ENCODE measurements at regions not wholly inside any gene's neighbourhood (a gene's known extent, or its start where the extent isn't known, plus 50 kb on each side); places are given as distances from the start of the nearest gene placed in this dataset.
"Not testable (repeated sequence)": the region's sequence is repeated elsewhere in the genome, so short reads cannot be mapped to it uniquely, and the experiment has no call there.

DNA sequence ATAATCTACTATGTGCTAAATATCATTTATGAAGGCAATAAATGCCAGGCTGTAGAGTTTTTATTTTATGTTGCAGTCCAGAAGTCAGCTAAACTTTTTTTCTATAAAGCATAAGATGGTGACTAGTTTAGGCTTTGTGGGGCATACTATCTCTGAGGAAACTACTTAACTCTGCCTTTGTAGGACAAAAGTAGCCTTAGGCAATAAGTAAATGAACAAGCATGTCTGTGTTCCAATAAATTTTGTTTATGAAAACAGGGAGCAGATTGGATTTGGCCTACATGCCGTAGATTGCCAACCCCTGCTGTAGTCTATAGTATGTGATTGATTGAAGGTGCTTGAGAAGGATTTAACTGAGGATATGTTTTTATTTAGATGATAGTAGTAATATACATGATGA, 502.5 kb upstream of the NAALADL2 start:
- no peaks in the 10 kb centered on the region for H3K4me1 Mint-ChIP-seq (ENCODE audit: low read depth)
- DNase-seq (ENCODE audit: low spot score) = no peak
- TF ChIP-seq, protein P1, sequence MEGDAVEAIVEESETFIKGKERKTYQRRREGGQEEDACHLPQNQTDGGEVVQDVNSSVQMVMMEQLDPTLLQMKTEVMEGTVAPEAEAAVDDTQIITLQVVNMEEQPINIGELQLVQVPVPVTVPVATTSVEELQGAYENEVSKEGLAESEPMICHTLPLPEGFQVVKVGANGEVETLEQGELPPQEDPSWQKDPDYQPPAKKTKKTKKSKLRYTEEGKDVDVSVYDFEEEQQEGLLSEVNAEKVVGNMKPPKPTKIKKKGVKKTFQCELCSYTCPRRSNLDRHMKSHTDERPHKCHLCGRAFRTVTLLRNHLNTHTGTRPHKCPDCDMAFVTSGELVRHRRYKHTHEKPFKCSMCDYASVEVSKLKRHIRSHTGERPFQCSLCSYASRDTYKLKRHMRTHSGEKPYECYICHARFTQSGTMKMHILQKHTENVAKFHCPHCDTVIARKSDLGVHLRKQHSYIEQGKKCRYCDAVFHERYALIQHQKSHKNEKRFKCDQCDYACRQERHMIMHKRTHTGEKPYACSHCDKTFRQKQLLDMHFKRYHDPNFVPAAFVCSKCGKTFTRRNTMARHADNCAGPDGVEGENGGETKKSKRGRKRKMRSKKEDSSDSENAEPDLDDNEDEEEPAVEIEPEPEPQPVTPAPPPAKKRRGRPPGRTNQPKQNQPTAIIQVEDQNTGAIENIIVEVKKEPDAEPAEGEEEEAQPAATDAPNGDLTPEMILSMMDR (IDR thresholded peaks at IDR 0.05) = no peak
- no peaks in the 10 kb centered on the region for H3K36me3 Mint-ChIP-seq (ENCODE audit: low read depth)
- H3K9me3 Mint-ChIP-seq (ENCODE audit: low read depth) = peaks cover 2% of the 10 kb centered on the region
- H3K27ac Mint-ChIP-seq (ENCODE audit: unreplicated experiment) = no peak overlapping the region
- no peaks in the 10 kb centered on the region for H3K27me3 Mint-ChIP-seq (ENCODE audit: low read depth)
- no peak overlapping the region for H3K4me3 Mint-ChIP-seq (ENCODE audit: unreplicated experiment)

DNA sequence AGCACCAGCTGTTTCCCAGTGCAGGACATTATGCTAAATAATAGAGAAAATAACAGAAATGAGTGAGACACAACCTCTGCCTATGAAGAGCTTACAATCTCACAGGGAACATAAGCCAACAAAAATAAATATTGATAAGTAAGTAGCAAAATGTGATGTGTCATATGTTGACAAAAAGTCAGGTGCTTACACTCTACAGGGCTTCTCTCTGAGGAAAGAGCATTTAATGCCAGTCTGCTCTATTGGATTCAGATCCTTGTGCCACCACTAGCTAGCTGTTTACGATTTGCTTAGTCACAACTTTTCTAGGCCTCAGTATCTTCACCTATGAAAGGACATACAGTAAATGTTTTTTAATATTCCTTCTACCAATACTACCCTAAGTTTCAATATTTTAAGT, 500.9 kb upstream of the NAALADL2 start:
- no peak for DNase-seq (ENCODE audit: low spot score)
- H3K4me1 Mint-ChIP-seq (ENCODE audit: low read depth) = no peaks in the 10 kb centered on the region
- no peak overlapping the region for H3K4me3 Mint-ChIP-seq (ENCODE audit: unreplicated experiment)
- H3K27me3 Mint-ChIP-seq (ENCODE audit: low read depth) = no peaks in the 10 kb centered on the region
- no peaks in the 10 kb centered on the region for H3K36me3 Mint-ChIP-seq (ENCODE audit: low read depth)
- H3K27ac Mint-ChIP-seq (ENCODE audit: unreplicated experiment) = no peak overlapping the region
- TF ChIP-seq, protein P1 (IDR thresholded peaks at IDR 0.05) = no peak
- H3K9me3 Mint-ChIP-seq (ENCODE audit: low read depth) = no peaks in the 10 kb centered on the region

DNA sequence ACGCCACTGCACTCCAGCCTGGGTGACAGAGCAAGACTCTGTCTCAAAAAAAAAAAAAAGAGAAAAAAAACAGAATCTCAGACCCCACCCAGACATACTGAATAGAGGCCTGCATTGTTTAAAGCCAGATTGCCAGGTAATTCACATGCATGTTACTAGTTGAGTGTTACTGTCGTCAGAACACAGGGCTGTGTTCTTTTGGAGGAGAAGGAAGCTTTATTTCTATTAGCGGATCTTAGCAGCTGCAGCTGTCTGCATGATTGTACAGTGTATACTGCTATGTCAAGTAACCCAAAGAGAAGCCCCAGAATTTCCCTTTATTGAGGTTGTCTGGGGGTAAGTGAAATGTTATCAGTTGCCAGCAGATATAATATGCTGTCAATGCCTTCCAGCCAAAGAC, 496.6 kb upstream of the NAALADL2 start:
- Mint-ChIP-seq H3K9me3 (ENCODE audit: low read depth) (no peaks in the 10 kb centered on the region), H3K27me3 (ENCODE audit: low read depth) (no peaks in the 10 kb centered on the region), H3K36me3 (ENCODE audit: low read depth) (no peaks in the 10 kb centered on the region), H3K4me1 (ENCODE audit: low read depth) (no peaks in the 10 kb centered on the region), H3K27ac (ENCODE audit: unreplicated experiment) (no peak overlapping the region), H3K4me3 (ENCODE audit: unreplicated experiment) (no peak overlapping the region)
- no peak for DNase-seq (ENCODE audit: low spot score)
- TF ChIP-seq, protein P1 (IDR thresholded peaks at IDR 0.05) = no peak

DNA sequence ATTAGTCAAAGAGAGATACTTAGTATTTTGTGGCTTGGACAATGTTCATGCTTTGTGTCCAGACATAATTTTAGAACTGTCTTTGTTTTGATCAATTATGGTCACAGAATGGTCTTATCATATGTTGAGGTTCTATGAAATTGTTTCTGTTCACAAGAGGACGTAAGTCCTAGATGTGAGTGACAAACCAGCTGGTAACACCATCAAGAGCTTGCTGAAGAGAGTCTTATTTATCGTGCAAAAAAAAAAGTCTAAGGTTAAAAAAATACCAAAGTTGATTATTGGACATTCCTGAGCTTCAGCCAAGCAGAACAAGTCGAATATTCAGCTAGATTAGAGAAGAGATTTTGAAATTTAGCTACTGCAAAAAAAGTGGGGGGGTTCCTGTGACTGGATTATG, 495.9 kb upstream of the NAALADL2 start:
- DNase-seq (ENCODE audit: low spot score) = no peak
- no peaks in the 10 kb centered on the region for H3K27me3 Mint-ChIP-seq (ENCODE audit: low read depth)
- peaks cover under 1% of the 10 kb centered on the region for H3K9me3 Mint-ChIP-seq (ENCODE audit: low read depth)
- no peak overlapping the region for H3K4me3 Mint-ChIP-seq (ENCODE audit: unreplicated experiment)
- TF ChIP-seq, protein P1 (IDR thresholded peaks at IDR 0.05) = no peak
- H3K4me1 Mint-ChIP-seq (ENCODE audit: low read depth) = no peaks in the 10 kb centered on the region
- H3K36me3 Mint-ChIP-seq (ENCODE audit: low read depth) = no peaks in the 10 kb centered on the region
- no peak overlapping the region for H3K27ac Mint-ChIP-seq (ENCODE audit: unreplicated experiment)

DNA sequence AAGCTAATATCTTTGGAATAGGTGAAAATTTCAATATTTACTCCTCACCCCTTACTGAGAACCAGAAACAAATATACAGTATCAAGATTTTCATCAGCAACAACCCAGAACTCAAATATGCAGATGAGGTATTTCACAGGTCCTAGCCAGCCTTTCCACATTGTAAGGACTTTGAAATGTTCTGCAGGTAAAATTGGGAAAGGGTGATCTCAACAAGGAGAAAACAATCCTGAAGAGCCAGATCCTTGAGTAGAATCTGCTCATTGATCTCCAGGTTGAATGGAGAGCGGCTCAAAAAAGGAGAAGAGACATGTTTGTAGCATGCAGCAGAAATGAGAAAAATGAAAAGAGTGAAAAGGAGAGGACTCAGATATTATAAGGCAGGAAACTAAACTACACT, 493.3 kb upstream of the NAALADL2 start:
- no peak for DNase-seq (ENCODE audit: low spot score)
- no peak overlapping the region for H3K4me3 Mint-ChIP-seq (ENCODE audit: unreplicated experiment)
- TF ChIP-seq, protein P1 (IDR thresholded peaks at IDR 0.05) = no peak
- H3K36me3 Mint-ChIP-seq (ENCODE audit: low read depth) = peaks cover 3% of the 10 kb centered on the region
- H3K27ac Mint-ChIP-seq (ENCODE audit: unreplicated experiment) = no peak overlapping the region
- H3K9me3 Mint-ChIP-seq (ENCODE audit: low read depth) = peaks cover 11% of the 10 kb centered on the region
- H3K4me1 Mint-ChIP-seq (ENCODE audit: low read depth) = no peaks in the 10 kb centered on the region
- H3K27me3 Mint-ChIP-seq (ENCODE audit: low read depth) = peaks cover 2% of the 10 kb centered on the region

DNA sequence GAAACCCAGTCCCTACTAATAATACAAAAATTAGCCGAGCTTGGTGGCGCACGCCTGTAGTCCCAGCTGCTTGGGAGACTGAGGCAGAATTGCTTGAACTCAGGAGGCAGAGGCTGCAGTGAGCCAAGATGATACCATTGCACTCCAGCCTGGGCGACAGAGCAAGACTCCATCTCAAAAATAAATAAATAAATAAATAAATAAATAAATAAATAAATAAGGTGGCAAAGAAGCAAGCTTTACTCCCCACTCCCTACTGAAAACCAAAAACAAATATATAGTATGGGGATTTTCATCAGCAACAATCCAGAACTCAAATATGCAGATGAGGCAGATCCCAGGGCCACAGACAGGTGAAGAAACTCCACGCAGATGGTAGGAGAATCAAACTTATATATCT, 492.2 kb upstream of the NAALADL2 start:
- H3K4me3 Mint-ChIP-seq (ENCODE audit: unreplicated experiment); H3K27ac Mint-ChIP-seq (ENCODE audit: unreplicated experiment); H3K36me3 Mint-ChIP-seq (ENCODE audit: low read depth); H3K4me1 Mint-ChIP-seq (ENCODE audit: low read depth); DNase-seq (ENCODE audit: low spot score); H3K27me3 Mint-ChIP-seq (ENCODE audit: low read depth): not testable (repeated sequence)
- H3K9me3 Mint-ChIP-seq (ENCODE audit: low read depth) = peaks cover 11% of the 10 kb centered on the region

Measured in chondrocyte (in vitro differentiated cells).